GM21526 (cell line): ENCODE measurements at regions not wholly inside any gene's neighbourhood (a gene's known extent, or its start where the extent isn't known, plus 50 kb on each side); places are given as distances from the start of the nearest gene placed in this dataset.

Experiments used
- ATAC-seq: cut with Tn5 transposase; IDR thresholded peaks from one replicate; pipeline ENCODE4 v1.9.1; 2021; ENCODE audit warnings: moderate library complexity; ENCODE audit not compliant: unreplicated experiment, low FRiP score

DNA sequence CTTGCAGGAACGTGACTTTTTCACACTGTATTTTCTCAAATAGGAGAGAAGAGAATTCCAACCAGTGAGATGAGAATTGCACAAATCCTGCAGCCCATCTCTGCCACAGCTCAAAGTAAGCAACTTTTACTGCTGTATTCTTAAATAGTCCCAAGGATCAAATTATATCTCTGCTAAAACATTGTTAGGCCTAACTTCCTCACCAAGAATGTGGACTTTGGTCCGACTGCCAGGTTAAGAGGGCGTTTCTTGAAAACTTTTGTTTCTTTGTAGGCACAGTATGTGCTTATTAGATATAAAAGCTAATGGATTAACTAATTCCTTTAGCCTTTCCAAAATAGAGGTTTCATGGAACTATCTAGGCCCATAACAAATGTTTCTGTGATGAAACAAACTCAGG is 61.4 kb upstream of the IFNG-AS1 start:
- no peak for ATAC-seq

GRCh38 chr12:67928621-67929383 is 60.4 kb upstream of the IFNG-AS1 start:
- no peak for ATAC-seq

DNA sequence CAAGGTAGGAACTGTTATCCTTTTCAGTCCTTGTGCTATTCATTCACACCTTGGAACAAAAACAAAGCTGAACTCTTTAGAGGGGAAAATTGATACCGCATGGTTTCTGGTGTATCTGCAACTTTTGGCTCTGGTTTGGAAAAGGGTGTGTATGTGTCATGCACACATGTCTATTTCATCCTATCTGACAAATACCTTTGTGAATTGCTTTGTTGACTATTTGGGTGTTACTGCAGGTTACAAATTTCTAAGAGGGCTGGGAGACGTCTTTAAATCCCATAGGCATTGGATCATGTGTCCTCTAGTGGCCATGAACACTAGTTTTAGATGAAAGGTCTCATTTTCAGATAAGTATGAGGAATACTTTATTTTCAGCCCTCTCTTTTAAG is 59.9 kb upstream of the IFNG-AS1 start:
- ATAC-seq = no peak

- no peak for ATAC-seq
Observed at GRCh38 chr12:67937822-67938221, 51.4 kb upstream of the IFNG-AS1 start.
